DND-41 (cell line): ENCODE measurements at regions not wholly inside any gene's neighbourhood (a gene's known extent, or its start where the extent isn't known, plus 50 kb on each side); places are given as distances from the start of the nearest gene placed in this dataset.

ENCODE experiments used
- EZH2 ChIP-seq: IDR thresholded peaks from 3 replicates; pipeline ENCODE4 v1.6.1; 2012; ENCODE audit warnings: borderline replicate concordance, low read depth, mild to moderate bottlenecking, moderate library complexity, low read length, inconsistent platforms; ENCODE audit not compliant: severe bottlenecking
- TF ChIP-seq, protein P1 (sequence below): IDR thresholded peaks from 2 replicates; pipeline ENCODE4 v1.5.1; 2012; ENCODE audit warnings: borderline replicate concordance, low read length, moderate library complexity, mild to moderate bottlenecking; ENCODE audit not compliant: poor library complexity, severe bottlenecking; ENCODE audit errors: extremely low read depth

DNA sequence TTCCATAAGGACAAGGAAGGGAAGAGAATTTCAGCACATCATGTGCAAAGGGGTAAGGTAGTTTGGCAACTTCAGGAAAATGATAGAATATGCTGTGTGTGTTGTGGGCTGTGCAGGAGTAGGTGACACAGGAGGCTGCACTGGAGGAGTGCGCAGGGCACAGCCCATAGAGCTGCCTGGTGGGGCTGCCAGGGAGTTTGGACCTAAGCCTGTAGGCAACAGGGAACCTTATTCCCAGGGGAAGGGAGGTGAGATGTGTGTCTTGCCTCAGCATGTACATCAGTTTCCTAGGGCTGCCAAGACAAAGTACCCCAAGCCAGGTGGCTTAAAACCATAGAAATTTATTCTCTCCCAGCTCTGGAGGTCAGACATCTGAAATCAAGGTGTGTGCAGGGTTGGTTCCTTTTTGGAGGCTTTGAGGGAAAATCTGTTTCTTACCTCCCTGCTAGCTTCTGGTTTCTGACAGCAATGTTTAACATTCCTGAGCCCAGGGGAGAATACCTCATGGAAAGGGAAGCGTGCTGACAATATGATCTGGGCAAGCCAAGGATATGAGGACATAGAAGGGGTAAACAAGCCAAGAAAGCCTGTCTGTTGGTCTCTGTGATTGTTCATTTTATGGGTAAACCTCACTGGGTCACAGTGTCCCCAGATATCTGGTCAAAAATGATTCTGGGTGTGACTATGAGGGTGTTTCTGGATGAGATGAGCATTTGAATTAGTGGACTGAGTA is 174.0 kb upstream of the NTF3 start:
- TF ChIP-seq, protein P1, sequence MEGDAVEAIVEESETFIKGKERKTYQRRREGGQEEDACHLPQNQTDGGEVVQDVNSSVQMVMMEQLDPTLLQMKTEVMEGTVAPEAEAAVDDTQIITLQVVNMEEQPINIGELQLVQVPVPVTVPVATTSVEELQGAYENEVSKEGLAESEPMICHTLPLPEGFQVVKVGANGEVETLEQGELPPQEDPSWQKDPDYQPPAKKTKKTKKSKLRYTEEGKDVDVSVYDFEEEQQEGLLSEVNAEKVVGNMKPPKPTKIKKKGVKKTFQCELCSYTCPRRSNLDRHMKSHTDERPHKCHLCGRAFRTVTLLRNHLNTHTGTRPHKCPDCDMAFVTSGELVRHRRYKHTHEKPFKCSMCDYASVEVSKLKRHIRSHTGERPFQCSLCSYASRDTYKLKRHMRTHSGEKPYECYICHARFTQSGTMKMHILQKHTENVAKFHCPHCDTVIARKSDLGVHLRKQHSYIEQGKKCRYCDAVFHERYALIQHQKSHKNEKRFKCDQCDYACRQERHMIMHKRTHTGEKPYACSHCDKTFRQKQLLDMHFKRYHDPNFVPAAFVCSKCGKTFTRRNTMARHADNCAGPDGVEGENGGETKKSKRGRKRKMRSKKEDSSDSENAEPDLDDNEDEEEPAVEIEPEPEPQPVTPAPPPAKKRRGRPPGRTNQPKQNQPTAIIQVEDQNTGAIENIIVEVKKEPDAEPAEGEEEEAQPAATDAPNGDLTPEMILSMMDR: no peak
- TF ChIP-seq EZH2: no peak
